GM19025 (cell line): ENCODE measurements at regions not wholly inside any gene's neighbourhood (a gene's known extent, or its start where the extent isn't known, plus 50 kb on each side); places are given as distances from the start of the nearest gene placed in this dataset.

Experiments
- ATAC-seq: cut with Tn5 transposase; IDR thresholded peaks from one replicate; pipeline ENCODE4 v1.9.1; 2021; ENCODE audit warnings: mild to moderate bottlenecking, low read depth, moderate library complexity; ENCODE audit not compliant: unreplicated experiment

GRCh38 chr10:36344240-36345174 is 702.4 kb upstream of the FZD8 start:
- ATAC-seq = no peak

GRCh38 chr10:36342781-36343180 is 700.7 kb upstream of the FZD8 start:
- no peak for ATAC-seq

- ATAC-seq = no peak
These were observed 699.4 kb upstream of the FZD8 start for GRCh38 chr10:36341471-36341870.

- no peak for ATAC-seq
These were observed 694.2 kb upstream of the FZD8 start for GRCh38 chr10:36336315-36336714.

- ATAC-seq = no peak
These were observed 691.4 kb upstream of the FZD8 start for GRCh38 chr10:36333446-36333845.

- no peak for ATAC-seq
These were observed 690.8 kb upstream of the FZD8 start for GRCh38 chr10:36332926-36333325.

GRCh38 chr10:36331121-36331520 is 689.0 kb upstream of the FZD8 start:
- ATAC-seq = no peak

GRCh38 chr10:36325815-36326214 is 683.7 kb upstream of the FZD8 start:
- ATAC-seq = no peak

- no peak for ATAC-seq
These were observed 682.7 kb upstream of the FZD8 start for GRCh38 chr10:36324831-36325230.

- ATAC-seq = no peak
These were observed 671.0 kb upstream of the FZD8 start for GRCh38 chr10:36313142-36313541.

- ATAC-seq = no peak
These were observed 661.8 kb upstream of the FZD8 start for GRCh38 chr10:36303896-36304295.

GRCh38 chr10:36302086-36302485 is 660.0 kb upstream of the FZD8 start:
- no peak for ATAC-seq

- ATAC-seq = no peak
These were observed 659.4 kb upstream of the FZD8 start for GRCh38 chr10:36301539-36301938.

- ATAC-seq = no peak
These were observed 659.0 kb upstream of the FZD8 start for GRCh38 chr10:36301139-36301538.

GRCh38 chr10:36283827-36284226 is 641.7 kb upstream of the FZD8 start:
- ATAC-seq = no peak

- ATAC-seq = no peak
These were observed 639.8 kb upstream of the FZD8 start for GRCh38 chr10:36281831-36282331.

- no peak for ATAC-seq
These were observed 638.9 kb upstream of the FZD8 start for GRCh38 chr10:36280890-36281499.

- ATAC-seq = no peak
These were observed 638.2 kb upstream of the FZD8 start for GRCh38 chr10:36280321-36280741.

- ATAC-seq = no peak
These were observed 636.1 kb upstream of the FZD8 start for GRCh38 chr10:36278176-36278575.

GRCh38 chr10:36277459-36277858 is 635.4 kb upstream of the FZD8 start:
- no peak for ATAC-seq

GRCh38 chr10:36271627-36272340 is 629.7 kb upstream of the FZD8 start:
- no peak for ATAC-seq
